DMS153 (cell line): ENCODE measurements at regions not wholly inside any gene's neighbourhood (a gene's known extent, or its start where the extent isn't known, plus 50 kb on each side); places are given as distances from the start of the nearest gene placed in this dataset.
A peak's percentile ranks its signal among the peaks of the same experiment; 100 is the strongest.

ENCODE experiments used
- DNase-seq: peaks from one replicate; lab custom pipeline; 2025; lab: John Stamatoyannopoulos, UW

- DNase-seq, result no peak
Observed at GRCh38 chr12:89256060-89256459, 96.2 kb downstream of the DUSP6 start.

GRCh38 chr12:89253488-89253887 lies 98.8 kb downstream of the DUSP6 start:
- DNase-seq, result no peak

DNA sequence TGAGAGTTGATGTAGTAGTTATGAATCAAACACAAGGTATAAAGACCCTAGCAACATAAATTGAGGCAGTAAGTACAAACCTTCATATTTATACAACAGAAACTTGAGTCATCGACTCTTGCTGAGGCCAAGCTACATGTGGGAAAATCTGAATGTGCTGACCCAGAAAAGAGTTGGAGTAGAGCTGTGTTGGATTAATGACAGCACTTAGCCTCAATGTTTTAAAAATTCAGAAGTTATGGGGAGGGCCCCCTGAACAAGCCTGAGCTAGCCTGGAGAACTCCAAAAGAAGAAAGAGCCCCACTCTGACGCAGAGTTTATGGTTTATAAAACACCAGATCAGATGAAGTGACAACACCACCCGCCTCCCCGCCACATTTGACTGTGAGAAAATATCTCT lies 100.0 kb downstream of the DUSP6 start:
- DNase-seq, result no peak

DNA sequence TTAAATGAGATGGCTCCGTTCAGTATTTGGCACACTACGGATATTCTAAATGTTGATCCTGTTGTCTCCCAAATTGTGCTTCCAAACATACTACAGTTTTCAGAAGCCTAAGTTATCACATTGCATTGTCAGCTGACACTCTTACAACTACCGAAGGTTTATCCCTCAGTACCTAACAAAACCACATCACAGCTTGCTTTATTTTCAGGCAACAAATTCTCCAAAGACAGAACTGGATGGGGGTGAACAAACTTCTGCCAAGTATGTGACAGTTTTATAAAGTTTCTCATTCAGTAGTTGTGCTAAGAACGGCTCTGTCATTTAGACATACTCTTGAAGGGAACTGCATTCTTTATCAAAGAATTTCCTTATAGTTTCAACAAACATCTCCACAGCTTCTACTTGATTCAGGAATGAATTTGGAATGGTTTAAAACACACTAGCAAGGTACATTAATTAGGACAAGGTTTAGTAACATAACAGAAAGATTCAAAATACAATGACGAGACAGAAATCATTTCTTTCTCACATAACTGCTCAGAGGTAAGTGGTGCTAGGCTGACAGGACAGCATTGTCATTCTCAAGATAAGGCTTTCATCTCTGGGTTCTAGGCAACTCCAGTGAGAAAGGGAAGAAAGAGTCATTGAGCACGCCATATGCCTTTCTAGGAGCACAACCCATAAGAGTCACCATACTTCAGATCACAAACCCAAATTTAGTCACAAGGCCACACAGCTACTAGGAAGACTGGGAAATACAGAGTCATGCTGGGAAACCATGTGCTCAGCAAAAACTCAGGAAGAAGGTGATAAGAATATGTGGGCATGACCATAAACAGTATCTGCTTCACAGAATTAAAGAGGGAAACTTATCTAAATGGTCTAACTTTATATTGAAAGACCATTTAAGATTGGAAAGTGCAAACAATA lies 100.7 kb downstream of the DUSP6 start:
- DNase-seq, result no peak

DNA sequence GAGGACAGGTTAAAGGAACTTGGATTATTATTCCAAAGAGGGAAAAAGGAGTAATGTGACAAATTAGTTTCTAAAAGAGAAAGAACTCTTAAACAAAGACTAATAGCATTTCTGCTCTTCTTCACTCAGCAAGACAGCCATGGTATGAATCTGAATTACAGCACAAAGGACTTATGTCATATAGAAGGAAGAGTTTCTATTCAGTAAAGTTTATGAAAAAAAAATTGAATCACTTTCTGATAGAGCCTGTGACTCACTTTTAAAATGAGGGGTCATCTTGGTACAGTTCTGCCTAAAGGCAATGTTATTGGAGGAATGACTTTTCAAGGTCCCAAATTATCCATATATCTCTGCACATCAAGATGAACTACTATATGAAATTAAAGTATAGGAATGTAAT lies 101.7 kb downstream of the DUSP6 start:
- no peak for DNase-seq

DNA sequence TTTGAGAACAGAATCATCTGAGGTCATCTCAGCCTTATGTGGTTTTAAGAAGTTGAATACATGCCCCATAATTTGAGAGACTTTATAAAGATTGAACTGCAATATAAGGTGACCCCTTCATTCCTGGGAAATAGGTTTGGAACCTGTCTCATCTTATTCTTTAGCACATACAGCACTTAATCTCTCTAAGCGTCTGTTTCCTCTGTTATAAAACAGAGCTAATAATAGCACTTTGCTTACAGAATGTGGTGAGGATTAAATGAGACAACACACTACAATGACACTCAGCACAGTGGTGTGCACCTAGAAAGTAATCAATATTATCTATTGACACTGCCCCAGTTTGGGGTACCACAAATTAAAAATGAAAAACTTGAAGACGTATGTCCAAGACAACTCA lies 102.1 kb downstream of the DUSP6 start:
- DNase-seq, result no peak

- DNase-seq, result no peak
Observed at GRCh38 chr12:89247967-89248366, 104.3 kb downstream of the DUSP6 start.

DNA sequence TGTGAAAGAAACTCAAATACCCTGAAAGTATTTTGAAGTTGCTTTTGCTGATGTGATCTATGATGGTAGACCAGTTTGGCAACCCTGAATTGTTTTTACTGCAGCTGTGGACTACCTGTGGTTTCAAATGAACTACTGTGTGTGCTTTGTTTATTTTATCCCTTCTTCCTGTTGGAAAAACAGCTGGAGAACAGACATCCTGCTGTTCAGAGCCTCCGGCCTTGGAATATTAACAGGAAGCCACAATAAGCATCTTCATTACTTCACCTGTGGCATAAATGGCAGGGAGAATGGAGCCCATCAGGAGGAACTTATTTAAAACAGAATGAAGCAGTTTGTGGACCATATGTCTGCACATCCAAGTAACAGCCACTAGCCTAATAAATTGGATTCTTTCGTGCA lies 104.8 kb downstream of the DUSP6 start:
- peak; percentile 79 for DNase-seq

DNA sequence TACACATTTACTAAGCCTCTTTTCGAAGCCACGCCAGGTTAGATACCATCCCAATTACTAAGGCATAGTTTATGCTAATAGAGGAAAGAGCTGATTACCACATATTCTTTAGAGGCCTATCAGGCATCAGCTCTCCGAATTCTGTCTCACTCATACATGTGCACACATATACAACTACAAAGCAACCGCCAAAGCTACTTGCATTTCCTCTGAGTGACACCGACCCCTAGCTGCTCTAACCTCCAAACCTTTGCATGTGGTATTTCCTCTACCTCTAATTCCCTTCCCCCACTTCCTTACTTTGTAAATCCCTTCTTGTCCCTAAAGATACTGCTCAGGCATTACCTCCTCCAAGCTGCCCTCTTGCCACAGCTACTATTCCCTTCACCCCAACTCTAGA lies 107.2 kb downstream of the DUSP6 start:
- DNase-seq, result no peak

GRCh38 chr12:89244536-89244935 lies 107.8 kb downstream of the DUSP6 start:
- DNase-seq, result no peak

DNA sequence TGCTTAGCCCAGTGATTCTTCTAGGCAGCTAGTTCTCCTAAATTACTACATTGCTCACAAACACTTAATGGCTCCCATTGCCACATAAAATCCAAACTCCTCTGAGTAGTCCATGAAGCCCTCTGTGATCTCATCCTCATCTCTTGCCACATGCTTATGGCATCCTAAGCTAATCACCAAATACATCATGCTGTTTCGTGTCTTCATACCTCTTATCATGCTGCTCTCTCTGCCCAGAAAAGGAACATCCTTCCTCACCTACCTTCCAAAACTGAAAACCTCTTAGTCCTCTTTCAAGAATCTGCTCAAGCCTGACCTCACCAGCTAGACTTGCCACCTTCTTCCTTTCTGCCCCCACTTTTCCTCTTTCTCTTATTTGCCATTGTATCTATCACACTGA lies 108.5 kb downstream of the DUSP6 start:
- no peak for DNase-seq

GRCh38 chr12:89239534-89239933 lies 112.8 kb downstream of the DUSP6 start:
- DNase-seq, result no peak

DNA sequence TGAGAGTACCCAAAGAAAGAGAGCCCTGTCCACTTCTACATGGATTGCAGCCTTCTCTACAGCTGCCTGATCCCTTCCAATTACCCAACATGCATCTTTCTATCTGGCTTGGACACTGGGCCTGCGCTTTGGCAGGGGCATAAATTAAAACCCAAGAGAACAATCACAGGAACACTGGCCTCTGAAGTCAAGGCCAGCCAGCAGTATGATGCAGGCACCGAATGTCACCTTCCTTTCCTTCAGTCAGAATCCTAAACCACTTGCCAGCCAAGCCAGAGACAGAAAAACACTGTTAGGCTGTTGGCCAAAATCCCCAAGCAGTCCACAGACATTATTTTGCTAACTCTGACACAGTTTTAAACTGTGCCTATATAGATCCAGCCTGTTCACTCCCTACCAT lies 113.7 kb downstream of the DUSP6 start:
- no peak for DNase-seq

DNA sequence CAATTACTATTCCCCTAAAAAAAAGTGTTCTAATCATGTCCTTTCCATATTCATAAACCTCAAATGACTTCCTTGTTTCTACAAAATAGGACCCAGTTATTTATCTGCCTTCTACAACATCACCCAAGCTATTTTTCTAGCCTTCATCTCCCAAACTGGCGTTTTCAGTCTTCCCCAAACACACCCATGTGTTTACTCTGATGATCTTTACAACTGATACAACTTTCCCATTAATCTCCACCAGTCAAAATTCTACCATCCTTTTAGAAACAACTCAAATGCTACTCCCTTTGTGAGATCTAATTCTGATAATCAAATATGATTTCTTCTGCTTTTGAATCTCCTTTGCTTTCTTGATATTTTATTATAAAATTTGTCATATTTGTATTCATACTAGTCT lies 114.5 kb downstream of the DUSP6 start:
- no peak for DNase-seq

- DNase-seq, result peak; percentile 72
Observed at GRCh38 chr12:89236748-89237383, 115.4 kb downstream of the DUSP6 start.

DNA sequence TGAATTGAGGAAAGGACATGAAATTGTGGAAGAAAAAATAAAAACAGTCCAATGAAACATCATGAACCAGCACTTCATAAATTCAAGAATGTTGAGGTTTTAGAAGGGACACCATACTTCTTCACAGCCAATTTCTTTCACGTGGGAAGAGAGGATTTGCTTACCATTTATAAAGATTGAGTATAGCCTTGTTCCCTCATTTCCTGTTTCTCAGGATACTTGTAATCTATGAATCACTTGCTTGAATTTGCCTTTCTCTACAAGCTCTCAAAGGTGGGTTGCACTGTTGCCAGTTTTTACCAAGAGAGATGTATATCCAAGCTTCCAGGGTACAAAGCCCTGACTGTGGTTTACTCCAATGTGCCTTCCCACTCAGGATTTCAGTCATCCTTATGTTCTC lies 116.1 kb downstream of the DUSP6 start:
- no peak for DNase-seq

- DNase-seq, result no peak
Observed at GRCh38 chr12:89235189-89235993, 116.9 kb downstream of the DUSP6 start.

DNA sequence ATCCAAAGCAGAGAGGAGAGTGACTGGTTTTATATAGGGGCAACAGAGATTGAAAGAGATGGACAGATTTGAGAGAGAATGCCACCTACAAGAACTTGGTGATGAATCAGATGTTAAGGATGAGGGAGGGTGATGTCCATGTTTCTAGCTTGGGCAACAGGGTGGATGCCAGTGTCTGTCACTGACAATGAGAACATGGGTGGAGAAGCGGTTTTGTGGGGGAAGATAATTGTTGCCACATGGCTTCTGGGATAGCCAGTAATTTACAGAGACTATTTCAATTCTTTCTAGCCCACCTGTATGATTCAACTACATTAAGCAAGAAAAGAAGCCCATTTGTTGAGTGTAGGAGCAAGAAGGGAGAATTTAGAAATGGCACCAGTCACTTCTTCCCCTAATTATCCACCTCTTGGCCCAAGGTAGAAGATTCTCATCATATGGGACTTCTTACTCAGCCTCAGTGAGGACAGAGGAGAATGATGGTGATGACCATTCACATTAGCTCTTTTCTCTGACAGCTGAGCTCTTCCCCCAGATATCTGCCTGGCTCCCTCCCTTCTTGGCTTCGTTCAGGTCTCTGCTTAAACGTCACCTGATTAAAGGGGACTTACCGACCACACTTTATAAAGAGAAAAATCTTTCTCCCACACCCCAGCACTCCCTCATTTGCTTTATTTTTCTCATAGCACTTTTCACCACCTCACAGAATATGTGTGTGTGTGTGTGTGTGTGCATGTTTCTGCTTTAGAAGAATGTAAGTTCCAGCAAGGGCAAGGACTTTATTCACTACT lies 117.8 kb downstream of the DUSP6 start:
- no peak for DNase-seq

DNA sequence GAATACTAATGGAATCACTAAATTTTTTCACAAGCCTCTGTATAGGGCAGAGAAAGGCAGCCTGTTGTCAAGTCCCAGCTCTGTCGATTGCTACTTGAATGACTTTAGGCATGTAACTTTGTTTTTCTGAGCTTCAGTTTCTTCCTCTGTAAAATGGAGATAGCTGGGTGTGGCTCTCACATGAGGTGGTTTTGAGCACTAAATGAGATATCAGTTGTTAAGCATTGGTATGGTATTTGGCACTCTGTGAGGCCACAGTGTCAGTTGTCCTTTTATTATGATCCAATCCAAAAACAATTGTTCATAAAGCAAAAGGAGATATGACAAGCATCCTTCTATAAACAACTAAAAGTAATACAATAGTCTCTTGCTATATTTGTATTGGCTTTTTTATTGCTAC lies 120.6 kb downstream of the DUSP6 start:
- no peak for DNase-seq

DNA sequence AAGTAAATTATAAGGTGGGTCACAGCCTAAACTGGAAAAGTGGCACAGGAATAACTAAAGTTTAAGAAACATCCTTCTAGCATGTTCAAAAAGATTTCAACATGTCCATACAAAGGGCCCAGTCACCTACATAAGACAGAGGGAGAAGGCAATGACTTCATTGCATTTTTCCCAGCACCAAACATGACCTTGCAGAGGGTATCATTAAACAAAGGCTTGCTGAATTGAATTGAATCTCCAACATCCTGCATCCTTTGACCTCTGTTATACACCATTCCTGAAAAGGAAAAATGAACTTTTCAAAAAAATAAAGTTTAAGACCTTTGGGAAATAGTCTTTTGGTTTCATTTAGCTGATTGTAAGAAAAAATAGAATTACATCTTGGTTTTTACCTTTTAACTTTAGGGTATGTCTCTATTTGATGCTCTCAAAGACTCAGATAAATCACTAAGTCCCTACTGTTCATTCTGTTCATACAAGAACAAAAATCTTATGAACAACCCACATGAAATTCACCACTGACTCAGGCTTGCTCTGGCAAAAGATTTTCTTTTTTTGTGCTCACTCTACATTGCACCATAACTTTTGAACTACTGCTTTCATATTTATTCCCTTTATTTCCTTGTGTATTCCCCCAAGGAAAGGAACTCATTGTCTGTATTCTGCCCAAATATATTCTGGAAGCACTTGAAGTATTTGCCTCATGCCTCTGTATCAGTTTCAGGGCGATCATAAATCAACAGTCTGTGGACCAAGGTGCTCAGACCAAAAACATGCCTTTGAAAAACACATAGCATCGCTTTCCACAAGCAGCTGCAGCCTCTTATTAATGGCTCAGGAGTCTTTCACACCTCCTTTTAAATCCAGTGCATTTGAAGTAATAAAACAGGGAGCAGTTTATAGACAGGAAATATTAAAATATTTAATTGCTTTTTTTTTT lies 121.7 kb downstream of the DUSP6 start:
- no peak for DNase-seq

GRCh38 chr12:89228491-89228890 lies 123.8 kb downstream of the DUSP6 start:
- DNase-seq, result no peak
